GM06990 (cell line): ENCODE measurements at regions not wholly inside any gene's neighbourhood (a gene's known extent, or its start where the extent isn't known, plus 50 kb on each side); places are given as distances from the start of the nearest gene placed in this dataset.

ENCODE experiments used
- DNase-seq: peaks from one replicate; pipeline ENCODE4 v3.0.0-alpha.2; 2011; ENCODE audit not compliant: insufficient read length; ENCODE audit errors: extremely low read depth
- H3K27me3 ChIP-seq: replicated peaks from 2 replicates; pipeline ENCODE4 v1.6.0; 2011; ENCODE audit warnings: low read length; ENCODE audit not compliant: control insufficient read depth, insufficient read depth
- H3K36me3 ChIP-seq: 2 replicates; pipeline ENCODE4 v1.5.1; 2011; ENCODE audit warnings: low read length; ENCODE audit not compliant: control insufficient read depth, insufficient read depth
- H3K4me3 ChIP-seq: replicated peaks from 2 replicates; pipeline ENCODE4 v1.5.1; 2011; ENCODE audit warnings: low read depth, mild to moderate bottlenecking, control low read depth, low read length
- TF ChIP-seq, protein P1 (sequence below): IDR thresholded peaks from 2 replicates; pipeline ENCODE4 v1.5.1; 2011; ENCODE audit warnings: low read length, control low read depth, mild to moderate bottlenecking, inconsistent platforms; ENCODE audit not compliant: insufficient read depth, poor library complexity, severe bottlenecking

- H3K36me3 ChIP-seq: no peaks in the 10 kb centered on the region
- H3K4me3 ChIP-seq: no peak overlapping the region
- no peak for DNase-seq
- TF ChIP-seq, protein P1, sequence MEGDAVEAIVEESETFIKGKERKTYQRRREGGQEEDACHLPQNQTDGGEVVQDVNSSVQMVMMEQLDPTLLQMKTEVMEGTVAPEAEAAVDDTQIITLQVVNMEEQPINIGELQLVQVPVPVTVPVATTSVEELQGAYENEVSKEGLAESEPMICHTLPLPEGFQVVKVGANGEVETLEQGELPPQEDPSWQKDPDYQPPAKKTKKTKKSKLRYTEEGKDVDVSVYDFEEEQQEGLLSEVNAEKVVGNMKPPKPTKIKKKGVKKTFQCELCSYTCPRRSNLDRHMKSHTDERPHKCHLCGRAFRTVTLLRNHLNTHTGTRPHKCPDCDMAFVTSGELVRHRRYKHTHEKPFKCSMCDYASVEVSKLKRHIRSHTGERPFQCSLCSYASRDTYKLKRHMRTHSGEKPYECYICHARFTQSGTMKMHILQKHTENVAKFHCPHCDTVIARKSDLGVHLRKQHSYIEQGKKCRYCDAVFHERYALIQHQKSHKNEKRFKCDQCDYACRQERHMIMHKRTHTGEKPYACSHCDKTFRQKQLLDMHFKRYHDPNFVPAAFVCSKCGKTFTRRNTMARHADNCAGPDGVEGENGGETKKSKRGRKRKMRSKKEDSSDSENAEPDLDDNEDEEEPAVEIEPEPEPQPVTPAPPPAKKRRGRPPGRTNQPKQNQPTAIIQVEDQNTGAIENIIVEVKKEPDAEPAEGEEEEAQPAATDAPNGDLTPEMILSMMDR: no peak
- no peaks in the 10 kb centered on the region for H3K27me3 ChIP-seq
Observed at GRCh38 chr3:147775816-147776530, 366.8 kb downstream of the ZIC1 start.

DNA sequence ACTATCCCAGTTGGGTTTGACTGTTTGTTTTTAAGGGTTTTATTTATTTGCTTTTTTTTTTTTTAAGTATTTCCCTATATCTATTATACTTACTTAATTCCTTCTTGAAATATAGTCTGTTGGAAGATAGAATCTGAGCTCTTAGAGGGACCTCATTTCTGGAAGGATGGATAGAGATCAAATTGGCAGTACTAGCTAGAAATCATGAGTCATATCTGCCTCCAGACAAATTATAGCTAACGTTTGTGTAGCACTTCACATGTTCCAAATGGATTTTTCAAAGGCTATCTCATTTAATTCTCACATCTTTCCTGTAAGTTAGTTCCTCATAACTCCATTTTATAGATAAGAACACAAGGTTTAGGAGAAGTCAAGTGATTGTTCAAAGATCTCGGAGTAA, 384.7 kb downstream of the ZIC1 start:
- Histone ChIP-seq H3K36me3 (no peaks in the 10 kb centered on the region), H3K27me3 (no peaks in the 10 kb centered on the region), H3K4me3 (no peak overlapping the region)
- TF ChIP-seq, protein P1: no peak
- no peak for DNase-seq

DNA sequence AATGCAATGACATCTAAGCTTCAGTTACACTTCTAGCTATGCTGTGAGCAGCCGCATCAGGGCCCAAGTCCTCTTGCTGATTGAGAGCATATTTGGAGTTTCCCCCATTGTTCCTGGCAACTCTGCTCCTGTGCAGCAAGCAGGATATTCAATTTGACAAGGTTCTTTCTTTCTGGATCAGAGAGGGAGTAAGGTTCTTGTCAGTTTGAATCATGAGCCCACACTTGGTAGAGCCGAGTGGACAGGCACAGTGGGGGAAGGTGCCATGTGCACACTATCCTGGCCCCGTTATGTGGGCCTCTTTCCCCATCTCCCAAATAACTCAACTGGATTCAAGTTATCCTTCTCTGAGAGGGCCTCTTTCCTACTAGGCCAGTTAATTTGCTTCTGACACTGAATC, 385.4 kb downstream of the ZIC1 start:
- no peak overlapping the region for H3K4me3 ChIP-seq

DNA sequence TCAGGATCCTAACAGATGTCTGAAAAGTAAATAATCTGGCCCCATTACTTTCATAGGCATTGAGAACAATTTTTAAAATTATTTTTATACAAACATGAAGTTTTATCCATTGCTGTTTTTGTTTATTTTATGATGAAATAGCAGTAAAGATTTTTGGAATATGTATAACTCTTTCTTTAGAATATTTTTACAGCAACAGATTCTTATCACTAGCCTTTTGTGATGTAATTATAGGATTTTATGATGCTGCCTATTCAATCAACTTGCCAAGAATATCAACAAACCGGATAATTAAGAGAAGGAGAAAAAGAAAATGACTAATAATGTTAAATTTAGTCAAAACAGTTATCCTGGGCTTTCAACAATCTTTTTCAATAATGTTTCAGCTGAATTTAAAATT, 386.3 kb downstream of the ZIC1 start:
- TF ChIP-seq, protein P1: no peak
- no peaks in the 10 kb centered on the region for H3K36me3 ChIP-seq
- DNase-seq: no peak

More for the DNA sequence above, 385.4 kb downstream of the ZIC1 start:
- H3K27me3 ChIP-seq: no peaks in the 10 kb centered on the region
- DNase-seq: no peak
- TF ChIP-seq, protein P1: no peak
- no peaks in the 10 kb centered on the region for H3K36me3 ChIP-seq

DNA sequence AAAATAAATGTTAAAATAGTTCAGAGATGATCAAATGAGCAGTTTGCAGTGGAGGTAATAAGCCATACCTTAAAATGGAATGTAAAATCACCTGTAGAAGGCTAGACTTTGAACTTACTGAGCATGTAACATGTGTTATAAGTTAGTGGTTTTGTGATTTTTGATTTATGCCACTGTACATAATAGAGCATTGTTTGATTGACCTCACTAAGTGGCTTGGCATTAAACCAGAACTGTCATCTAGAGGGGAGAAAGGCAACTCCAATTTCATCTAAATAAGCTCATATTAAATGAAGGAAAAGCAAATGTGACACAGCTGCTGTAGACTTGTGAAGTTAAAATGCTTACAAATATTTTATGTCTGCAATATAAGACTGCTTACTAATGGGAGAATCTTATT, 387.9 kb downstream of the ZIC1 start:
- no peak for DNase-seq
- TF ChIP-seq, protein P1: no peak
- Histone ChIP-seq H3K4me3 (no peak overlapping the region), H3K36me3 (no peaks in the 10 kb centered on the region), H3K27me3 (no peaks in the 10 kb centered on the region)

More for the DNA sequence above, 386.3 kb downstream of the ZIC1 start:
- H3K4me3 ChIP-seq: no peak overlapping the region
- no peaks in the 10 kb centered on the region for H3K27me3 ChIP-seq
